ENCODE measurements at regions not wholly inside any gene's neighbourhood (a gene's known extent, or its start where the extent isn't known, plus 50 kb on each side); places are given as distances from the start of the nearest gene placed in this dataset.

GRCh38 chr9:89874351-89875321, 269.8 kb downstream of the GADD45G start:
- no peaks in the 10 kb centered on the region for H3K27me3 ChIP-seq (replicated peaks; ENCODE audit: control insufficient read depth, insufficient read depth, low read length)

GRCh38 chr9:89877051-89878002, 272.5 kb downstream of the GADD45G start:
- H3K27me3 ChIP-seq (replicated peaks; ENCODE audit: control insufficient read depth, insufficient read depth, low read length) = no peaks in the 10 kb centered on the region
- ChIA-PET CTCF (no interaction called here), POLR2A (no interaction called here)
- peaks cover 4% of the 10 kb centered on the region for H3K4me1 Mint-ChIP-seq (ENCODE audit: low read depth, unreplicated experiment)
- H3K36me3 ChIP-seq (ENCODE audit: control insufficient read depth, insufficient read depth, low read length) = no peaks in the 10 kb centered on the region
- no peaks in the 10 kb centered on the region for H3K4me1 ChIP-seq
- no peak for TF ChIP-seq CTCF (IDR thresholded peaks at IDR 0.05; ENCODE audit: insufficient read depth in 1 of 2, low read depth in 1 of 2, low read length in 1 of 2, severe bottlenecking in 1 of 2, unreplicated experiment in 1 of 2)
- no peak overlapping the region for H3K4me3 Mint-ChIP-seq (ENCODE audit: unreplicated experiment)
- no peak overlapping the region for H3K4me3 ChIP-seq (ENCODE audit: low read depth, low read length)
- no TSS peak for BruUV-seq (replicated peaks)
- H3K9me3 ChIP-seq = no peaks in the 10 kb centered on the region
- intact Hi-C loops (cut with micrococcal nuclease; ENCODE audit: unreplicated experiment) = no loop called here
- H3K9me3 Mint-ChIP-seq (ENCODE audit: unreplicated experiment) = no peaks in the 10 kb centered on the region
- H3K27ac Mint-ChIP-seq (ENCODE audit: unreplicated experiment) = no peak overlapping the region
- no peak for DNase-seq
- no peaks in the 10 kb centered on the region for H3K27me3 Mint-ChIP-seq (ENCODE audit: insufficient read depth, unreplicated experiment)
- H3K36me3 Mint-ChIP-seq (ENCODE audit: insufficient read depth, unreplicated experiment) = no peaks in the 10 kb centered on the region

More at GRCh38 chr9:89874351-89875321, 269.8 kb downstream of the GADD45G start:
- POLR2A ChIA-PET = no interaction called here
- CTCF ChIA-PET = interaction anchor here (0.6 kb wide), 1 partner anchor 283 kb away, joined by 5 read pairs; no protein-coding TSS in a partner anchor
- H3K27ac Mint-ChIP-seq (ENCODE audit: unreplicated experiment) = no peak overlapping the region
- no peak for TF ChIP-seq CTCF (IDR thresholded peaks at IDR 0.05; ENCODE audit: insufficient read depth in 1 of 2, low read depth in 1 of 2, low read length in 1 of 2, severe bottlenecking in 1 of 2, unreplicated experiment in 1 of 2)
- H3K36me3 Mint-ChIP-seq (ENCODE audit: insufficient read depth, unreplicated experiment) = no peaks in the 10 kb centered on the region
- H3K27me3 Mint-ChIP-seq (ENCODE audit: insufficient read depth, unreplicated experiment) = no peaks in the 10 kb centered on the region
- H3K4me1 Mint-ChIP-seq (ENCODE audit: low read depth, unreplicated experiment) = peaks cover 4% of the 10 kb centered on the region
- no peaks in the 10 kb centered on the region for H3K9me3 Mint-ChIP-seq (ENCODE audit: unreplicated experiment)
- Histone ChIP-seq H3K4me3 (ENCODE audit: low read depth, low read length) (no peak overlapping the region), H3K4me1 (no peaks in the 10 kb centered on the region), H3K36me3 (ENCODE audit: control insufficient read depth, insufficient read depth, low read length) (no peaks in the 10 kb centered on the region), H3K9me3 (no peaks in the 10 kb centered on the region)
- DNase-seq = no peak
- H3K4me3 Mint-ChIP-seq (ENCODE audit: unreplicated experiment) = no peak overlapping the region
- BruUV-seq (replicated peaks) = no TSS peak
- intact Hi-C loops (cut with micrococcal nuclease; ENCODE audit: unreplicated experiment) = no loop called here

DNA sequence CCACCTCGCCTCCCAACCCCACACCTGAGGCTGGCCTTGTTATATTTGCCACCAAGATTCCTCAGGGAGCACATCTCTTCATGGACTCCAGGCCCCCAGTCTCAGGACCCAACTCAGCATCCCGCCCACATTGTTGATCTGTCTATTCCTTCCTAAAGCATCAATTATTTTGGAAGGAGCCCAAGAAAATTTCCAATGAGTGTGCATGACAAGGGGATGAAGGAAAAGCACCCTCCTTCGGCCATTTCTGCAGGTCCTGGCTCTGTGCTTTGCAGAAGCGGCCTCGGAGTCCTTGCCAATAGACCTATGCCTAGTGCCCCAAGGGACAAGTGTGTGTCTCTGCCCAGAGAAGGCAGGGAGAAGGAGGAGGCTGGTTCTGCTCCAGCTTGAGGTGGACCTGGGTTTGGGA, 273.2 kb downstream of the GADD45G start:
- no peak overlapping the region for H3K4me3 ChIP-seq (ENCODE audit: low read depth, low read length)
- intact Hi-C loops (cut with micrococcal nuclease; ENCODE audit: unreplicated experiment) = no loop called here
- no TSS peak for BruUV-seq (replicated peaks)
- no peak overlapping the region for H3K4me3 Mint-ChIP-seq (ENCODE audit: unreplicated experiment)
- no peak overlapping the region for H3K27ac Mint-ChIP-seq (ENCODE audit: unreplicated experiment)
- no peaks in the 10 kb centered on the region for H3K4me1 ChIP-seq
- H3K27me3 ChIP-seq (replicated peaks; ENCODE audit: control insufficient read depth, insufficient read depth, low read length) = no peaks in the 10 kb centered on the region
- H3K9me3 Mint-ChIP-seq (ENCODE audit: unreplicated experiment) = no peaks in the 10 kb centered on the region
- H3K4me1 Mint-ChIP-seq (ENCODE audit: low read depth, unreplicated experiment) = peaks cover 4% of the 10 kb centered on the region
- CTCF ChIA-PET = no interaction called here
- no peaks in the 10 kb centered on the region for H3K27me3 Mint-ChIP-seq (ENCODE audit: insufficient read depth, unreplicated experiment)
- H3K9me3 ChIP-seq = no peaks in the 10 kb centered on the region
- POLR2A ChIA-PET = no interaction called here
- H3K36me3 Mint-ChIP-seq (ENCODE audit: insufficient read depth, unreplicated experiment) = no peaks in the 10 kb centered on the region
- DNase-seq = no peak
- TF ChIP-seq CTCF (IDR thresholded peaks at IDR 0.05; ENCODE audit: insufficient read depth in 1 of 2, low read depth in 1 of 2, low read length in 1 of 2, severe bottlenecking in 1 of 2, unreplicated experiment in 1 of 2) = no peak
- no peaks in the 10 kb centered on the region for H3K36me3 ChIP-seq (ENCODE audit: control insufficient read depth, insufficient read depth, low read length)

Data from Caco-2 (cell line).